ENCODE measurements at regions not wholly inside any gene's neighbourhood (a gene's known extent, or its start where the extent isn't known, plus 50 kb on each side); places are given as distances from the start of the nearest gene placed in this dataset.
"Not testable (repeated sequence)": the region's sequence is repeated elsewhere in the genome, so short reads cannot be mapped to it uniquely, and the experiment has no call there.

DNA sequence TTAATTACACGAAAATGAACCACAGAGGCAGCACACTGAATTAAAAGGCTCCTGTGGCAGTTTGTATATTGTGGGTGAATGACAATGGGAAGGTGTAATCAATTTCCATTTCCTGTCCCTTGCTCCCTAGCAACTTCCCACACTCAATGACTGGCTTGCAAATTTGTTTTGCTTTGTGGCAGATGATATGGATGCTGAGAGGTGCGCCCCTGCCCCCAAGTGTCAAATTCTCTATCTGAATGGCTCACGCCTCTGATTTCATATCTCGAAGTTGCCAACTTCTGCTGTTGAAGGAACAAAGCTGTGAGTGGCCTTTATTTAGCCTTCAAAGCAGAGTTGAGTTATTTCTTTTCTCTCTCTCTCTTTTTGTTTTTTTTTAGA lies 86.0 kb downstream of the FOXD2 start:
- DNase-seq: no peak

DNA sequence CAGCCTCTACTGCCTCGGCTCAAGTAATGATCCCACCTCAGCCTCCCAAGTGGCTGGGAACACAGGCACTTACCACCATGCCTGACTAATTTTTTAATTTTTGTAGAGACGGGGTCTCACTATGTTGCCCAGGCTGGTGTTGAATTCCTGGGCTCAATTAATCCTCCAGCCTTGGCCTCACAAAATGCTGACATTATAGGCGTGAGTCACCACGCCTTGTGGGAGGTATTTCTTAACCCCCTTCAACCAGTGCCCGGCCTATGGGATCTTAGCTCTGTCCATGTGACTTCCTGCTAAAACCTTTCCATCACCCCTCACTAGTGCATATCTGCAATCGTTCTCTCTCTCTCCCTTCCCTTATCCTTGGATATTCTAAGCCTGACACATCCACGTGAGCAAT lies 86.4 kb downstream of the FOXD2 start:
- DNase-seq: no peak

DNA sequence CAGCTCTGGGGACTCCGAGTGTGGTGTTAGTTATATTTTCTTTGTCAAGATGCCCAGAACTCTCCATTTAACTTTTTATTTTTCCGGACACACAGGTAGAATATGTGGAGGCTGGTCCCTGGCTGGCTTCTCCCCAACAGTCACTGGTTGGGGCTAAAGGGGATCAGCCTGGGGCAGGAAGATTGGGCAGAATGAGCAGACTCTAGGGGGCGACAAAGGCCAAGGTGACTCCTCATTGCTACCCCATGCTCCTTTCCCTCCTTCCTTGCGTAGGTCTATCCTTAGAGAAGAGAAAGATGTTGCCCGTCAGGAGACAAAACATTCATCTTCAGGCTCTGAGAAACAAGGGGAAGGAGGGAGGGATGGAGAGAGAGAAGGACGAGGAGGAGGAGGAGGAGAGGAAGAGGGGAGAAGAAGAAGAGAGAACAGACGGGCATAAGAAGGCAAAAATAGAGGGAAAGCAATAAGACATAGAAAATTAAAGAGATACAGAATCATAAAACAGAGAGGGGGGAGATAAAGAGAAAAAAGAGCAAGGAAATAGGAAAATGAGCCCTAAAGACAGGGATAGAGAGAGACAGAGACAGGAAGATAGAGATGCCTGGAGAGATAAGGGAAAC lies 89.9 kb downstream of the FOXD2 start:
- no peak for DNase-seq

DNA sequence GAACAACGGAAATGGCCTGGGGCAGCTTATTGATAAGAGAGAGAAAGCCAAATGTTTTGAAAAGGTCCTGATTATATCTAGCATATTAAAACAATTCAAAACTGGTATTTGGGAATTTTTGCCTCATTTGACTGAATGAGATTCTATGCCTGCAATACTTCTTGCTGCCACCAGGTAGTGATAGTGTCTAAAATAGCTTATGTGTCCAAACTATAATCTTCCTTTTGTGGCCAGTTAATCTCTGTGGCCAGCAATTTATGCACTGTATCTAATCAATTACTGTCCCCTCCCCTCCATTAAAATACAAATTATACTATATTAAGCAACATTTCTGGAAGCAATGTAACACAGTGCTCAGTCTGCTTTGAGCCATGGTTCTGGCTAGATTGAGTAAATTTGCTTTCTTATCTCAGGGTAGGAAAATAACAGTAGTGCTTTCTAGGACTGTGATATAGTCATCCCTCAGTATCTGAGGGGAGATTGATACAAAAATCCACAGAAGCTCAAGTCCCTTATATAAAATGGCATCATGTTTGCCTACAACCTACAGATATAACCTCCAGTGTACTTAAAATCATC lies 91.8 kb downstream of the FOXD2 start:
- DNase-seq: no peak

DNA sequence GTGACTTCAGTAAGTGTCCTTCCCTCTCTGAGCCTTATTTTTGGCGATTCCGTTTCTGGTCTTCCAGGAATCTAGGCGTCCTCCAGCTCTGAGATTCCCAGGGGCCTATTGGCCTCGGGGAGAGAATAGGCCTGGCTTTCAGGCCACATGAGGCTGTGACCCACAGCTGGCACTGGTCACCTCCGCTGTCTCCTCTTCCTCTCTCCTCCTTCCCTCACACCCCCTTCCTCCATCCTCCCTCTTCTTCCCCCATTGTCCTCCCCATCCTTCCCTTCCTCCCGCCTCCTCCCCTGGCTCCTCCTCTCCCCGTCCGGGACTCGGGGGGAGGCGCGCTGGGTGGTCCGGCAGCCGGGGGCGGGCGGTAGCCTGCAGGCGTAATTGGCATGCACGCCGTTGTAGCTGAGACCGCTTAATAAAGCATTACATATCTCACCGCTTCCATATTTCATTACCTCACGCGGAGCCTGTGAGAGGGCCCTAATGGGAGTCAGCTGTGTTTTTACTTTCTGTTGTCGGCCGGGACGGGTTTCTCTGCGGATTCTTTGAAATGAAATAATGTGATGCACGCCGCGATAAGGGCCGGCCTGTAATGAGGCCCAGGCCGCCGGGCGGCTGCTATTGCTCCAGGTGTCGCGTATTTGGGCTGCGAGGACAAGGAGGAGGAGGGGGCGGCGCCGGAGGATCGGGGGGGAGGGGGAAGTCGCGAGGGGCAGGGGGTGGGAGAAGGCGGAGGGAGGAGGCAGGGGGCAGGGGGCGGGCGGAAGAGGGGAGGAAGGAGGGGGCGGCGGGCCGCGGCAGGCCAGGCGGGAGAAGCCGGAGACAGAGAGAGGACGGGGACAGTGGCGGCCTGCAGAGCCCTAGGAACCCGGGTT lies 95.3 kb downstream of the FOXD2 start:
- no peak for DNase-seq

DNA sequence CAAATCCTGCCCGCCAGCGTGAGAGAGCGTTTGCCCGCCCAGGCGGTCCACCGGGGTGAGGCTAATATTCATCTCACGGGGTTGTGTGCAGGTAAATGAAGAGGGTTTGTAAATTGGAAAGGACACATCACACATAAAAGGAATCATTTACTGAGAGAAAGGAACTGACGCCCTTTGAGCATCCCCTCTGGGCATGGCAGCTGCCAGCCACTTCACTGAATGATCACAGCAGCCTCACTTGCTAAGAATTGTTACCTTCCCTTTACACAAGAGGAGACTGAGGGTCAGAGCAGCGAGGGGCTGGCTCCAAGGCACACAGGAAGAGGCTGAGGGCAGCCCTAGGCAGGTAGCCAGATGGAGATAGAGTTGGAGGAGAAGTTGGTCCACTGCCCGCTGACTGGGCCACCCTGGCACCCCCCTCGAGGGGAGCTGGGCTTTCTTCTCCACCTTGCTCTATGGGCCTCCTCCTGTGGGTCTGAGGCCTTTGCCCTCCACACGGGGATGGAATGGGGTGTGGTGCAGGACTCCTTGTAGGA lies 96.0 kb downstream of the FOXD2 start:
- no peak for DNase-seq

DNA sequence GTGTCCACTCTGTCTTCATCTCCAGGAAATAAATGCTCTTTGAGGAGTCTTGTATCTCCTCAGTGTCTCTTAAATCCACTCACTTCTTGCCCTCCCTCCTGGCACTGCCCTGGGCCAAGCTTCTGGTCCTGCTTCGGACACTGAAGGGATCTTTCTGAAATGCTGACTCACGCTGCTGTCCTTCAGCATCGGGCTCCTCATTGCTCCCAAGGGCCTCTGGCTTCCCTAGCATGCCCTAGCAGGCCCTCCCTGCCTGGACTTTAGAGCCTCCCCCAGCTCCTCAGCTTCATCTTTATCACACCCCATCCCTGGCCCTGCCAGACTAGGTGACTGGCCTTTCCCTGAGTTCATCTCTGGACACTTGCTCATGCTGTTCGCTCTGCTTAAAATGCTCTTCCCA lies 96.6 kb downstream of the FOXD2 start:
- DNase-seq: no peak

DNA sequence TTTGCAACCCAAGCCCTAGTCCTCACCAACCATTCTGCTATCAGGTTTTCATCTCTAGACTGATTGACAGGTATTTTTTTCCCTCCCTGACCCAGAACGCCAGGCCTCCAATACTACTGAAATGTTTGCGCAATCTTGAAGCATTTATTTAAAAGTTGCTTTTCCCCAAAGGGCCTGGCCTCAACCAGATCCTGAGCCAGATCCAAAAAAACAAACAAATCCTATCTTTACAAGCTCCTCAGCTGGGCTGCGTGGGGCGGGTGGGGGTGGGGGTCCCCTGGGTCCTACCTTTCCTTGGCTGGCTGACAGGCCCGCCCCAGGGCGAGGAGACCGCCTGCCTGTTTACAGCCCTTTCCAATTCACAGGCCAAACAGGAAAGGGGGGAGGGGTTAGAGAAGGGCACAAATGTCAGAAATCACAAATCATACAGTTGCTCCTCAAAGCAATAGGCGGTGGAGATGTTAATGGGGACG lies 98.8 kb downstream of the FOXD2 start:
- no peak for DNase-seq

DNA sequence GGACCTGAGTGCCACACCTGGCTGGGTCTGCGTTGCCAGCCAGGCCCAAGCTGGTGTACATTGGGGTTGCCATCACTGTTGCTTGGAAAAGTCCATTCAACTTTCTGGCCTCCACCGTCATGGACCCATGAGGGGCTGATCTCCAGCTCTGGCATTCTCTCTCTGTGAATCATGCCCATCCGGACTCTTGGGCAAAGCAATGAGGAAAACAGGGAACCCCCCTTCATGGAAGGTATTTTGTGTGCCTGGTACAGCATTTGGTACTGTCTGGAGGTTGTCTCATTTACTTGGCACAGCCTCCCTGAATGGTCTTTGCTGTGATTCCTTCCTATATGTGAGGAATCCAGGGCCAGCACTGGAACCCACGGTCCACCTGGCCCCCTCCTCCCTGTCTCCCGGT lies 99.4 kb downstream of the FOXD2 start:
- no peak for DNase-seq

DNA sequence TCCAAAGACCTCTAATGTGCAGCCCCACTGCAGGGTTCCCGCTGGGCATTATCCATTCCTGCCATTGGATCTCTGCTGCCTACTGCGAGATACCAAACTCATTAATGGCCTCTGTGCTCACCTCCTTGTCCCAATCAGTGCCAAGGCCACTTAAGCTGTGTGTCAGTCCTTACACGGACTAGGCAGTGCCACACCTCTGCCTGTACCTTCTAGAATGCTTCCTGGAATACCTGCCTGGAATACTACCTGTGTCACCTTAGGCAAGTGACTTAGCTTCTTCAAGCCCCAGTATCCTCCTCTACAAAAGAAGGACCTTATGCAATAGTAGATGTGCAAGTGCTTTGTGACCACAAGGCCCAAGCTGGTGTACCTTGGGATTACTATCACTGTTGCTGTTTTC lies 100.1 kb downstream of the FOXD2 start:
- DNase-seq: no peak

DNA sequence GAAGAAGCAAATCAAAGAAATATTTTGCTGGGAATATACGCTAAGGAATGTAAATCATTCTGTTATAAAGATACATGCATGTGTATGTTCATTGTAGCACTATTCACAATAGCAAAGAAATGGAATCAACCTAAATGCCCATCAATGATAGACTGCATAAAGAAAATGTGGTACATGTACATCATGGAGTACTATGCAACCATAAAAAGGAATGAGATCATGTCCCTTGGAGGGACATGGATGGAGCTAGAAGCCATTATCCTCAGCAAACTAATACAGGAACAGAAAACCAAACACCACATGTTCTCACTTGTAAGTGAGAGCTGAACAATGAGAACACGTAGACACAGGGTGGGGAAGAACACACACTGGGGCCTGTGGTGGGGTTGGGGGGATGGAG lies 100.7 kb downstream of the FOXD2 start:
- DNase-seq: not testable (repeated sequence)

DNA sequence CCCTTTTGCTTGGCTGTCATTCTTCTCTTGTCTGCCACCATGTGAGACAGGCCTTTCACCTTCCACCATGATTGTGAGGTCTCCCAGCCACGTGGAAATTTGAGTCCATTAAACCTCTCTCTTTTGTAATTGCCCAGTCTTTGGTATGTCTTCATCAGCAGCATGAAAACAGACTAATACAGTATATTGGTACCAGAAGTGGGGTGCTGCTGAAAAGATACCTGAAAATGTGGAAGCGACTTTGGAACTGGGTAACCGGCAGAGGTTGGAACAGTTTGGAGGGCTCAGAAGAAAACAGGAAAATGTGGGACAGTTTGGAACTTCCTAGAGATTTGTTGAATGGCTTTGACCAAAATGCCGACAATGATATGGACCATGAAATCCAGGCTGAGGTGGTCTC lies 103.9 kb downstream of the FOXD2 start:
- not testable (repeated sequence) for DNase-seq

DNA sequence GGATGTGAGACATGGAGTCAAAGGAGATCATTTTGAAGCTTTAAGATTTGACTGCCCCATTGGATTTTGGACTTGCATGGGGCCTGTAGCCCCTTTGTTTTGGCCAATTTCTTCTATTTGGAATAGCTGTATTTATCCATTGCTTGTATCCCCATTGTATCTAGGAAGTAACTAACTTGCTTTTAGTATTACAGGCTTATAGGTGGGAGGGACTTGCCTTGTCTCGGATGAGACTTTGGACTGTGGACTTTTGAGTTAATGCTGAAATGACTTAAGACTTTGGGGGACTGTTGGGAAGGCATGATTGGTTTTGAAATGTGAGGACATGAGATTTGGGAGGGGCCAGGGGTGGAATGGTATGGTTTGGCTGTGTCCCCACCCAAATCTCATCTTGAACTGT lies 105.2 kb downstream of the FOXD2 start:
- not testable (repeated sequence) for DNase-seq

DNA sequence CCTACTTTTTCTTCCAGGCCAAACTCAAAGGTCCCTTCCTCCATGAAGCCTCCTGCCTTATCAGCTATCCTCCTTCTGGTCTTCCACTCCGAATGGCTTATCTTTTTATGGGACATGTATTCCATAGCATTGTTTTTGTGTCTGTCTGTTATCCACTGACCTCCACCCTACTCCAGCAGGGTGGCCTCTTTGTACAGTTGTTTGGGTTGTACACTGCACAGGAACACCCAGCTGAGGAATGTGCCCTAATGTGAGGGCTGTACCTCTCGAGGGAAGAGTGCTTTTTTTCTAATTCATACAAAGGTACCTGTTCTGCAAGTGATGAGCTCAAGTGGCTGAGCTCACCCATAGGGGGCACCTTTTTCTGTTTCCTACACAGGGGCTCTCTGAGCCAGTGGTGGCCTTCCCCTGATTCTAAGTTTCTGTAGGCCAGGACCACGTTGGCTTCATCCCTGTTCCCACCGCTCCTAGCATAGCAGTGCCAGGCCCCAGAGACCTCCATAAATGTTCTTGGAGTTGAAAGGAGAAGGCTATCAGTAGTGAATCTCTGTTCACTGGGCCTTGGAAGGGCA lies 108.2 kb downstream of the FOXD2 start:
- DNase-seq: no peak

DNA sequence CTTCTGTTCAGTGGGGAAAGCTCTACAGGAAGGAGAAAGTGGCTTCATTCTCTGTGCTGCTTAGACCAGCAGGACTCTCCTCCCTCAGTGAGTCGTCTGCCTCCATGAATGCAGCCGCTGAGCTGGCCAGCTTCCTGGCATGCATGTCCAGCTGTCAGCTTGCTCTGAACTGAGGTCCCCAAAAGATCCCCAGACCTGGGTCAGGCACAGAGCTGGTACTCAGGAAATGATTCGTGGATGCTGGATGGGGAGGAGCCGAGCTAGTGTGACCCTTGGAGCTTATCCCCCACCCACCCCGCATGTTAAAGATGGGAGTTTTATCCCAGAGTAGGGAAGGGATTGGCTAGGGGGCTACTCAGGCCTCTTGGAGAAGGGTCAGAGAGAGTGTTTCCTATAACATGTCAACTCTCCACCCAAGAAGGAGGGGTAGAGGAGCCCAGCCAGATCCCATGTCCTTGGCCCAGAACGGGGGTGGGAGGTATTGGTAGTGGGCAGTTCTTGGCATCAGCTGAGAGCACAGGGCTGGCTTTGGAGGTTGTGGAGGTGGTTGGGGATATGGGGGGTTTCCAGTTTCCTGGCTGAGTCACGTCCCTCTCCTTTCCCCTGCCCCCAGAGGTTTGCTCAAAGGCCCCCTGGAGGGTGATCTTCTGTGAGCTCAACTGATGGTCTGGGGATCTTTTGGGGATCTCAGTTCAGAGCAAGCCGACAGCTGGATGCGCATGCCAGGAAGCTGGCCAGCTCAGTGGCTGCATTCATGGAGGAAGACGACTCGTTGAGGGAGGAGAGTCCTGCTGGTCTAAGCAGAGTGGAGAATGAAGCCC lies 110.1 kb downstream of the FOXD2 start:
- no peak for DNase-seq

DNA sequence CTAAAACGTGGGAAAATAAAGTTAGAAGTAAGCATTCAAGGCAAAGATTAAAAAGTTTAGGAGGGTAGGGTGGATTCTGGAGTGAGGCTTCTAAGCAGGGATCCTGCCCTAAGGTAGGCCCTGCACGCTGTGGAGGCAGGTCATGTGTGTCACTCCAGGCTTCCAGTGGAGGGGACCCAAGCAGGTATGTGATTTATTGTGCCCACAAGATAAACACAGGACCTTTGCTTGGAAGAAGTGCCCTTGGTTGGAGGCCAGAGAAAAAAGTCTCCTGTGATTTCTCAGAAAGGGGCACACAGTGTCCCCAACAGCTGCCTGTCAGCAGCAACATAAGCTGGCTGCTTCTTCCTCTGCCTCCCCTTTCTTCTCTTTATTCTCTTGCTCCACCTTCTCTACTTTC lies 110.8 kb downstream of the FOXD2 start:
- DNase-seq: no peak

DNA sequence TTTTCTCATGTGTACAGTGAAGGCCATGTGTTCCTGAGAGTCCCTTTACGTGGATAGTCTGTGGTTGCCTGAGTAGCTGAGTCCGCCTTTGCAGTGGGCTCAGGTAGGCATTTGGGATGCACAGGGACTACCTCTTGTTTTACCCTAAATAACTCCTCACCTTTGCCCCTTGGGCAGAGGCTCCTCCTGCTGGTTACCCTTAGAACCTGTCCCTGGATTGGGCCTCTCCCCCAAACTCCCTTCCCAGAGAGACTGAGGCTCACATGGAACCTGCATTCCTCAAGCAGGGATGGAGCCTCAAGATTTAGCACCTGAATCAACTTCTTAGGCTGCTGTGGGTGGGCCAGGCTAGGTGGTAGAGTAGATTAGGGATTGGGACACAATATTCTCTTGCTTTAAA lies 111.7 kb downstream of the FOXD2 start:
- DNase-seq: no peak

DNA sequence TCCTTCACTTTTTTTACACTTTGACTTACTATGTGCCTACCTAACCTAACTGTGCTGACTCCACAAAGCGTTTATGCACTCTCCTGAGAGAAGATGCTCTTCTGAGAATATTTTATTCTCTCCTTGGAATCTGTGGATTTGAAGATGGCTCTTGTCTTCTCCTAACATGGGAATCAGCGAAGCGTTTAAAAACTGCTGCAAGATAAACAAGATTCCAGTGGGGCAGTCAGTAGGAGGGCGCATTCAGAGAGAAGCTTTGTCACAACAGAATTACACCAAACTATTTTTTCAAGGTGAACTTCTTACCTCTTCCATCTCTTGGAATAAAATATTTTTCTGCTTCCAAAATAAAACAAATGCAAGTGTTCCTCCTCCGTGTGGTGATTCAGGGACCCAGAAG lies 113.1 kb downstream of the FOXD2 start:
- no peak for DNase-seq

DNA sequence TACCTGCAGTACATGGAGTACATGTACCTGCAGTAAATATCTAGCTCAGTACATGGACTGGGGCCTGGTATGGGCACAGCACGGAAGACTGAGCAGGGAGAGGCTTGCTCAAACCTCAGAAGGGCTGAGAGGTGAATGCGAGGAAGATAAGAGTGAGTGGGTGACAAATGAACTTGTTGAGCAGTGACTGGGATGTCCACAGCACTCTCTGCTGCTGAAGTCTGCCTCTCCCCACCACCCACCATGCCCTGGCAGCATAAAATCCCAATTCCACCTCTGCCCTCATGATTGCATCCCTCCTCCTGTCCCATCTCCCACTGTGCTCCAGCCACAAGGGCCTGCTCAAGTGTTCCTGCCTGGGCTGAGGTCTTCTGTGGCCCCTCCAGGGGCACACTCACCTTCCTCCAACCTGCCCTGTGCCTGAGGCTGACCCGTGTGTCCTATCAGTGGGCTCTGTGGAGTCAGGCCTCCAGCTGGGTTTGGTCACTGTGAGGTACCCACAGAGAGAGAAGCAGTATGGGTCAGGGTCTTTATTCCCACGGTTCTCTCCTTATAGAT lies 114.2 kb downstream of the FOXD2 start:
- no peak for DNase-seq

DNA sequence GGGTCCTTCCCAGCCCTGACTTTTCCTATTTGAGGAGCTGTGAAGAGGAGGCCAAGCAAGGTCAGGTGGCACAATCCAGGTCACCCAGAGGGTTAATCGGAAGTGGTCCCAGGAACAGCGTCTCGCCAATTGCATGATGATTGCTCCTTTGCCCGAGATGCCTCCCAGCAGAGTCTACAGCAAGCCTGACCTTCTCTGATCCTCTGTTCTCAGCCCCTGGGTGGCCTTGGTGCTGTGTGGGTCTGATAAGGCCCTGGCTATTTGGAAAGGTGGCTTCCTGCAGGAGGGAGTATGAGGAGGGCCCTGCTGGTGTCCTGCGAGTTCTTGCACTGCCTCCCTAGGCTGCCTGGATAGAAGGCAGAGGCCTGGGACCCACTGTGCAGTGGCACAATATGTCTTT lies 116.2 kb downstream of the FOXD2 start:
- no peak for DNase-seq

DNA sequence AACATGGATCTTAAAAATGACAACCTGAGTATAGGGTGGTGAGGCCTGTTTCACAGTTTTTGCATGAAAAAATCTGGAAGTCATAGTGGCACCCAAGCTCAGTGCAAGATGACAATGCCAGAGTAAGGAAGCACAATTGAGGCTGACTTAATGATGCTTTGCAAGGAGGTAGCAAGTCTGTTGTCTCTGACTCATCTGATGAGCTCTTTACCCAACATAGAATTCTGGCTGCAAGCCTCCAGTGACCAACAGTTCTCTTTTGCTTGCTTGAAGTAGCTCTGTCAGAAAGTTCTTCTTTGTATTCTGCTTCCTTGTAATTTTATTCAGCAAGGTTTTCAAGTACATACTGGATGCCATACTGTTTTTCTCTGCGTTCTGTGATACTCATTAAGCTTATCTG lies 117.1 kb downstream of the FOXD2 start:
- no peak for DNase-seq

DNA sequence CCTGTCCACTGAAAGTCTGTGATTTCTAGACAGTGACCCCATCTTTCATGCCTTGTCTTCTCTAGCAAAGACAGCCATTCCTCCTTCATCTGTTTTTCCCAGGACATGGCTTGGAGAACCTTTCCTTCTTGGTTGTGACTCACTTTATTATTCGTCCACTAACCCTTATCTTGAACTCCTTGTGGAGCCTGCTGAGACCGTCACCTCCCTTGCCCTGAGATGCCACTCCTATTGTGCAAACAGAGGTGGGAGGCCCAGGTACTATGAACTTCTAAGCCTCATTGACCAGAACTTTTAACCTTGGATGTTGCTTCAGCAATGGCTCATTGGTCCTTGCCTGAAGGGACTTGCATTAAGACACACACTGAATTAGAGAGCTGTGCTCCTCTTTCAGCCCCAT lies 117.5 kb downstream of the FOXD2 start:
- no peak for DNase-seq
